T-helper 2 cell treated with Interferon-gamma antibody and Interleukin-4, amounts not matched to agents 5 μg/mL and 100 μg/mL, for 36 hours (primary cell): ENCODE measurements at regions not wholly inside any gene's neighbourhood (a gene's known extent, or its start where the extent isn't known, plus 50 kb on each side); places are given as distances from the start of the nearest gene placed in this dataset.
A peak's percentile ranks its signal among the peaks of the same experiment; 100 is the strongest.
"Not testable (repeated sequence)": the region's sequence is repeated elsewhere in the genome, so short reads cannot be mapped to it uniquely, and the experiment has no call there.

Experiments used
- DNase-seq: peaks from one replicate; pipeline ENCODE4 v3.0.0; 2021; ENCODE audit warnings: low spot score
- H3K27ac Mint-ChIP-seq: one replicate; pipeline ENCODE4 v1.8.0; 2021; ENCODE audit warnings: mild to moderate bottlenecking, mixed read lengths
- H3K27me3 Mint-ChIP-seq: one replicate; pipeline ENCODE4 v1.8.0; 2021; ENCODE audit warnings: low read depth, mixed read lengths
- H3K36me3 Mint-ChIP-seq: one replicate; pipeline ENCODE4 v1.8.0; 2021; ENCODE audit warnings: low read depth, mixed read lengths
- H3K4me1 Mint-ChIP-seq: one replicate; pipeline ENCODE4 v1.8.0; 2021; ENCODE audit warnings: low read depth, mixed read lengths
- H3K4me3 Mint-ChIP-seq: one replicate; pipeline ENCODE4 v1.8.0; 2022; ENCODE audit warnings: mild to moderate bottlenecking, moderate library complexity, mixed read lengths
- H3K9me3 Mint-ChIP-seq: one replicate; pipeline ENCODE4 v1.8.0; 2021; ENCODE audit warnings: mixed read lengths

GRCh38 chr17:77054936-77055335 lies 85.8 kb upstream of the SEC14L1 start:
- Mint-ChIP-seq H3K36me3 (no peaks in the 10 kb centered on the region), H3K9me3 (no peaks in the 10 kb centered on the region), H3K27me3 (peaks cover 7% of the 10 kb centered on the region), H3K27ac (no peak overlapping the region), H3K4me3 (no peak overlapping the region), H3K4me1 (peaks cover 2% of the 10 kb centered on the region)
- no peak for DNase-seq

GRCh38 chr17:77055453-77055852 lies 85.3 kb upstream of the SEC14L1 start:
- H3K9me3 Mint-ChIP-seq: no peaks in the 10 kb centered on the region
- H3K27ac Mint-ChIP-seq: no peak overlapping the region
- no peak for DNase-seq
- peaks cover 2% of the 10 kb centered on the region for H3K4me1 Mint-ChIP-seq
- H3K4me3 Mint-ChIP-seq: no peak overlapping the region
- no peaks in the 10 kb centered on the region for H3K36me3 Mint-ChIP-seq
- H3K27me3 Mint-ChIP-seq: peaks cover 8% of the 10 kb centered on the region

GRCh38 chr17:77058016-77058415 lies 82.8 kb upstream of the SEC14L1 start:
- peaks cover 2% of the 10 kb centered on the region for H3K4me1 Mint-ChIP-seq
- peaks cover 8% of the 10 kb centered on the region for H3K27me3 Mint-ChIP-seq
- H3K27ac Mint-ChIP-seq: no peak overlapping the region
- no peak overlapping the region for H3K4me3 Mint-ChIP-seq
- DNase-seq: no peak
- no peaks in the 10 kb centered on the region for H3K9me3 Mint-ChIP-seq
- H3K36me3 Mint-ChIP-seq: no peaks in the 10 kb centered on the region

GRCh38 chr17:77061669-77062068 lies 79.1 kb upstream of the SEC14L1 start:
- Mint-ChIP-seq H3K9me3 (no peaks in the 10 kb centered on the region), H3K4me1 (no peaks in the 10 kb centered on the region), H3K27me3 (peaks cover 15% of the 10 kb centered on the region), H3K4me3 (no peak overlapping the region), H3K36me3 (no peaks in the 10 kb centered on the region), H3K27ac (no peak overlapping the region)
- no peak for DNase-seq

GRCh38 chr17:77064598-77064997 lies 76.2 kb upstream of the SEC14L1 start:
- Mint-ChIP-seq H3K36me3 (no peaks in the 10 kb centered on the region), H3K27ac (no peak overlapping the region), H3K4me3 (no peak overlapping the region), H3K9me3 (no peaks in the 10 kb centered on the region), H3K4me1 (no peaks in the 10 kb centered on the region), H3K27me3 (peaks cover 17% of the 10 kb centered on the region)
- DNase-seq: no peak

- H3K36me3 Mint-ChIP-seq: no peaks in the 10 kb centered on the region
- H3K27ac Mint-ChIP-seq: no peak overlapping the region
- H3K4me3 Mint-ChIP-seq: no peak overlapping the region
- H3K27me3 Mint-ChIP-seq: peaks cover 15% of the 10 kb centered on the region
- no peaks in the 10 kb centered on the region for H3K4me1 Mint-ChIP-seq
- H3K9me3 Mint-ChIP-seq: no peaks in the 10 kb centered on the region
- no peak for DNase-seq
These were observed 74.6 kb upstream of the SEC14L1 start for GRCh38 chr17:77066165-77066564.

- H3K27me3 Mint-ChIP-seq: peaks cover 16% of the 10 kb centered on the region
- DNase-seq: peak; percentile 24
- not testable (repeated sequence) for H3K4me1 Mint-ChIP-seq, H3K27ac Mint-ChIP-seq, H3K9me3 Mint-ChIP-seq, H3K4me3 Mint-ChIP-seq, H3K36me3 Mint-ChIP-seq
These were observed 73.9 kb upstream of the SEC14L1 start for GRCh38 chr17:77066726-77067409.

GRCh38 chr17:77068915-77069314 lies 71.9 kb upstream of the SEC14L1 start:
- H3K36me3 Mint-ChIP-seq: no peaks in the 10 kb centered on the region
- H3K9me3 Mint-ChIP-seq: no peaks in the 10 kb centered on the region
- H3K27me3 Mint-ChIP-seq: peaks cover 23% of the 10 kb centered on the region
- no peaks in the 10 kb centered on the region for H3K4me1 Mint-ChIP-seq
- DNase-seq: no peak
- no peak overlapping the region for H3K4me3 Mint-ChIP-seq
- no peak overlapping the region for H3K27ac Mint-ChIP-seq

GRCh38 chr17:77070888-77071279 lies 69.9 kb upstream of the SEC14L1 start:
- Mint-ChIP-seq H3K27ac (no peak overlapping the region), H3K36me3 (no peaks in the 10 kb centered on the region), H3K4me3 (no peak overlapping the region), H3K27me3 (peaks cover 26% of the 10 kb centered on the region), H3K4me1 (no peaks in the 10 kb centered on the region), H3K9me3 (no peaks in the 10 kb centered on the region)
- DNase-seq: no peak

- no peaks in the 10 kb centered on the region for H3K36me3 Mint-ChIP-seq
- no peak for DNase-seq
- no peaks in the 10 kb centered on the region for H3K9me3 Mint-ChIP-seq
- H3K27ac Mint-ChIP-seq: no peak overlapping the region
- no peak overlapping the region for H3K4me3 Mint-ChIP-seq
- peaks cover 27% of the 10 kb centered on the region for H3K27me3 Mint-ChIP-seq
- H3K4me1 Mint-ChIP-seq: no peaks in the 10 kb centered on the region
These were observed 68.8 kb upstream of the SEC14L1 start for GRCh38 chr17:77071925-77072490.

- Mint-ChIP-seq H3K9me3 (no peaks in the 10 kb centered on the region), H3K4me3 (no peak overlapping the region), H3K36me3 (no peaks in the 10 kb centered on the region), H3K27me3 (peaks cover 29% of the 10 kb centered on the region), H3K4me1 (no peaks in the 10 kb centered on the region), H3K27ac (no peak overlapping the region)
- no peak for DNase-seq
These were observed 68.1 kb upstream of the SEC14L1 start for GRCh38 chr17:77072670-77073069.

GRCh38 chr17:77074681-77075080 lies 66.1 kb upstream of the SEC14L1 start:
- H3K9me3 Mint-ChIP-seq: no peaks in the 10 kb centered on the region
- H3K4me1 Mint-ChIP-seq: no peaks in the 10 kb centered on the region
- peaks cover 30% of the 10 kb centered on the region for H3K27me3 Mint-ChIP-seq
- H3K36me3 Mint-ChIP-seq: no peaks in the 10 kb centered on the region
- no peak overlapping the region for H3K4me3 Mint-ChIP-seq
- H3K27ac Mint-ChIP-seq: no peak overlapping the region
- no peak for DNase-seq

GRCh38 chr17:77076124-77076830 lies 64.5 kb upstream of the SEC14L1 start:
- peaks cover 30% of the 10 kb centered on the region for H3K27me3 Mint-ChIP-seq
- no peak for DNase-seq
- no peaks in the 10 kb centered on the region for H3K36me3 Mint-ChIP-seq
- H3K4me1 Mint-ChIP-seq: no peaks in the 10 kb centered on the region
- H3K9me3 Mint-ChIP-seq: no peaks in the 10 kb centered on the region
- H3K4me3 Mint-ChIP-seq: no peak overlapping the region
- no peak overlapping the region for H3K27ac Mint-ChIP-seq

- Mint-ChIP-seq H3K4me1 (peaks cover 13% of the 10 kb centered on the region), H3K9me3 (no peaks in the 10 kb centered on the region), H3K4me3 (no peak overlapping the region)
These were observed 57.2 kb upstream of the SEC14L1 start for GRCh38 chr17:77083531-77083930.

More at GRCh38 chr17:77083531-77083930, 57.2 kb upstream of the SEC14L1 start:
- Mint-ChIP-seq H3K27ac (no peak overlapping the region), H3K27me3 (peaks cover 6% of the 10 kb centered on the region), H3K36me3 (peaks cover 2% of the 10 kb centered on the region)
- no peak for DNase-seq
